ENCODE measurements at regions not wholly inside any gene's neighbourhood (a gene's known extent, or its start where the extent isn't known, plus 50 kb on each side); places are given as distances from the start of the nearest gene placed in this dataset.

DNA sequence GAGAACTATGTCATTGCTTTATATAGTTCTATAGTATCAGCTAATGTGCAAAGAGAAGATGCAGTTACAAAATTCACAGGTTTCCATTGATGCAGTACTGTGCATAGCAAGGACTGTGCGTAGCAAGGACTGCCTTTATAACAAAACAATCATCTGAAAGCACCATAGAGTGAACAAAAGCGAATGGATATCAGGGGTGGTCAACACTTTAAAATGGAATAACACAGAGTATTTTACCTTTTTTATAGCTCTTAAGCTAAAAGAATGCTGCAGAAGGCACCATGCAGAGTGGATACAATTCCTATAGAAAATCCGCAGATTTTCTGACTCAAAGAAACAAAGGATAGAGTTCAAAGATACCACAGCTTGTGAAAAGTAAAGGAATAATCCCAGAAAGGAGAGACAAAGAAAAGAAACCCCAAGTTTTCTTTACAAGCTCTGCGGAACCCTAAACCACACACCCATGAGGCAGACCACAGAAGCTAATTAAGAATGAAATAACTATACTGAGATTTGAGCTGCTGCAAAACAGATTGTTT, 229.9 kb upstream of the DTNA start:
- Histone ChIP-seq H3K9ac (ENCODE audit: low read length) (no peak overlapping the region), H3K36me3 (ENCODE audit: insufficient read depth, low read length) (no peaks in the 10 kb centered on the region), H3K79me2 (ENCODE audit: insufficient read depth, low read length) (no peaks in the 10 kb centered on the region), H3K27me3 (ENCODE audit: insufficient read depth, low read length) (no peaks in the 10 kb centered on the region), H3K9me3 (ENCODE audit: low read length) (no peaks in the 10 kb centered on the region), H3K27ac (ENCODE audit: low read depth, low read length, poor library complexity, severe bottlenecking) (no peak overlapping the region), H3K9me2 (ENCODE audit: low read depth, low read length) (no peaks in the 10 kb centered on the region), H2AFZ (ENCODE audit: low read length) (no peak overlapping the region), H3K4me1 (ENCODE audit: insufficient read depth, low read length, severe bottlenecking) (no peaks in the 10 kb centered on the region), H3K4me3 (ENCODE audit: low read depth, low read length, poor library complexity, severe bottlenecking) (no peak overlapping the region), H4K20me1 (ENCODE audit: insufficient read depth, low read length) (no peaks in the 10 kb centered on the region), H3F3A (ENCODE audit: insufficient read depth, low read length) (no peaks in the 10 kb centered on the region), H3K4me2 (ENCODE audit: low read length) (no peak overlapping the region)
- no peak for TF ChIP-seq CTCF (IDR thresholded peaks at IDR 0.05; ENCODE audit: low read length)
- TF ChIP-seq EZH2 (IDR thresholded peaks at IDR 0.05; ENCODE audit: borderline replicate concordance, low read length), result no peak

- no peak overlapping the region for H3K27ac ChIP-seq (ENCODE audit: low read depth, low read length, poor library complexity, severe bottlenecking)
- H2AFZ ChIP-seq (ENCODE audit: low read length), result no peak overlapping the region
- H3K36me3 ChIP-seq (ENCODE audit: insufficient read depth, low read length), result no peaks in the 10 kb centered on the region
- H3K4me3 ChIP-seq (ENCODE audit: low read depth, low read length, poor library complexity, severe bottlenecking), result no peak overlapping the region
- H3K4me1 ChIP-seq (ENCODE audit: insufficient read depth, low read length, severe bottlenecking), result no peaks in the 10 kb centered on the region
- no peaks in the 10 kb centered on the region for H3F3A ChIP-seq (ENCODE audit: insufficient read depth, low read length)
- H3K9me3 ChIP-seq (ENCODE audit: low read length), result no peaks in the 10 kb centered on the region
- H3K27me3 ChIP-seq (ENCODE audit: insufficient read depth, low read length), result no peaks in the 10 kb centered on the region
- no peak overlapping the region for H3K9ac ChIP-seq (ENCODE audit: low read length)
- H3K4me2 ChIP-seq (ENCODE audit: low read length), result no peak overlapping the region
- no peaks in the 10 kb centered on the region for H3K79me2 ChIP-seq (ENCODE audit: insufficient read depth, low read length)
- no peaks in the 10 kb centered on the region for H4K20me1 ChIP-seq (ENCODE audit: insufficient read depth, low read length)
- no peaks in the 10 kb centered on the region for H3K9me2 ChIP-seq (ENCODE audit: low read depth, low read length)
- TF ChIP-seq CTCF (IDR thresholded peaks at IDR 0.05; ENCODE audit: low read length) (no peak), EZH2 (IDR thresholded peaks at IDR 0.05; ENCODE audit: borderline replicate concordance, low read length) (no peak)
These were observed 227.9 kb upstream of the DTNA start for GRCh38 chr18:34482204-34482603.

DNA sequence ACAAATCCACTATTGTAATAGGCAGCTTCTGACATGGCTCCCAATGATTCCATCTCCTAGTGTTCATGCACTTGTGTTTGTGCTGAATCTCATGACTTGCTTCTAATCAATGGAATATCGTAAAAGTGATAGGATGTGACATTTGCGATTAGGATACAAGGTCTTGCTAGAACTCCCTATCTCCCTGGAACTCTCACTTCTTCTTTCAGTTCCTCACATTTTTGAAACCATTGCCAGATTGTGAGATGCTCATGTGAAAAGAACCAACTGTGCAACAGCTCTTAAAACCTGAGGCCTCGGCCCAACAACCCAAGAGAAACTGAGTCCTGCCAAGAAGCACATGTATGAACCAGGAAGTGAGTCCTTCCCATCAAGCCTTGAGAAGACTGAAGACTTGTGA, 226.9 kb upstream of the DTNA start:
- TF ChIP-seq CTCF (IDR thresholded peaks at IDR 0.05; ENCODE audit: low read length) (no peak), EZH2 (IDR thresholded peaks at IDR 0.05; ENCODE audit: borderline replicate concordance, low read length) (no peak)

More for the DNA sequence above, 226.9 kb upstream of the DTNA start:
- H3K27me3 ChIP-seq (ENCODE audit: insufficient read depth, low read length), result no peaks in the 10 kb centered on the region
- H3K4me3 ChIP-seq (ENCODE audit: low read depth, low read length, poor library complexity, severe bottlenecking), result no peak overlapping the region
- H3K4me1 ChIP-seq (ENCODE audit: insufficient read depth, low read length, severe bottlenecking), result no peaks in the 10 kb centered on the region
- no peaks in the 10 kb centered on the region for H3K36me3 ChIP-seq (ENCODE audit: insufficient read depth, low read length)
- H3K27ac ChIP-seq (ENCODE audit: low read depth, low read length, poor library complexity, severe bottlenecking), result no peak overlapping the region
- H3F3A ChIP-seq (ENCODE audit: insufficient read depth, low read length), result no peaks in the 10 kb centered on the region
- H3K4me2 ChIP-seq (ENCODE audit: low read length), result no peak overlapping the region
- H4K20me1 ChIP-seq (ENCODE audit: insufficient read depth, low read length), result no peaks in the 10 kb centered on the region
- H3K9me3 ChIP-seq (ENCODE audit: low read length), result no peaks in the 10 kb centered on the region
- H3K79me2 ChIP-seq (ENCODE audit: insufficient read depth, low read length), result no peaks in the 10 kb centered on the region
- no peak overlapping the region for H3K9ac ChIP-seq (ENCODE audit: low read length)
- no peaks in the 10 kb centered on the region for H3K9me2 ChIP-seq (ENCODE audit: low read depth, low read length)
- H2AFZ ChIP-seq (ENCODE audit: low read length), result no peak overlapping the region
